Activated T-helper 1 cell treated with anti-CD3 and anti-CD28 coated beads, Interleukin-12 subunit alpha, Interleukin-12 subunit beta, Interleukin-2, Interleukin-4 antibody, amounts not matched to agents 30 ng/mL and 10 ng/mL and 1 ng/mL, durations not matched to agents 14 hours and 24 hours and 36 hours (primary cell): ENCODE measurements at regions not wholly inside any gene's neighbourhood (a gene's known extent, or its start where the extent isn't known, plus 50 kb on each side); places are given as distances from the start of the nearest gene placed in this dataset.

Experiments used
- DNase-seq: peaks from one replicate; pipeline ENCODE4 v3.0.0; 2021; ENCODE audit warnings: low spot score
- H3K27ac Mint-ChIP-seq: one replicate; pipeline ENCODE4 v1.8.0; 2021; ENCODE audit warnings: mild to moderate bottlenecking, mixed read lengths
- H3K27me3 Mint-ChIP-seq: one replicate; pipeline ENCODE4 v1.8.0; 2022; ENCODE audit warnings: mild to moderate bottlenecking, moderate library complexity, mixed read lengths; ENCODE audit not compliant: insufficient read depth
- H3K36me3 Mint-ChIP-seq: one replicate; pipeline ENCODE4 v1.8.0; 2021; ENCODE audit warnings: low read depth, mixed read lengths
- H3K4me1 Mint-ChIP-seq: one replicate; pipeline ENCODE4 v1.8.0; 2021; ENCODE audit warnings: low read depth, mixed read lengths
- H3K4me3 Mint-ChIP-seq: one replicate; pipeline ENCODE4 v1.8.0; 2021; ENCODE audit warnings: mild to moderate bottlenecking, moderate library complexity, mixed read lengths
- H3K9me3 Mint-ChIP-seq: one replicate; pipeline ENCODE4 v1.8.0; 2021; ENCODE audit warnings: mixed read lengths
- intact Hi-C: fragments of 100-400 bp; cut with micrococcal nuclease; formaldehyde crosslinking; loops from one replicate; pipeline ENCODE4 v1.15.1; 2024

DNA sequence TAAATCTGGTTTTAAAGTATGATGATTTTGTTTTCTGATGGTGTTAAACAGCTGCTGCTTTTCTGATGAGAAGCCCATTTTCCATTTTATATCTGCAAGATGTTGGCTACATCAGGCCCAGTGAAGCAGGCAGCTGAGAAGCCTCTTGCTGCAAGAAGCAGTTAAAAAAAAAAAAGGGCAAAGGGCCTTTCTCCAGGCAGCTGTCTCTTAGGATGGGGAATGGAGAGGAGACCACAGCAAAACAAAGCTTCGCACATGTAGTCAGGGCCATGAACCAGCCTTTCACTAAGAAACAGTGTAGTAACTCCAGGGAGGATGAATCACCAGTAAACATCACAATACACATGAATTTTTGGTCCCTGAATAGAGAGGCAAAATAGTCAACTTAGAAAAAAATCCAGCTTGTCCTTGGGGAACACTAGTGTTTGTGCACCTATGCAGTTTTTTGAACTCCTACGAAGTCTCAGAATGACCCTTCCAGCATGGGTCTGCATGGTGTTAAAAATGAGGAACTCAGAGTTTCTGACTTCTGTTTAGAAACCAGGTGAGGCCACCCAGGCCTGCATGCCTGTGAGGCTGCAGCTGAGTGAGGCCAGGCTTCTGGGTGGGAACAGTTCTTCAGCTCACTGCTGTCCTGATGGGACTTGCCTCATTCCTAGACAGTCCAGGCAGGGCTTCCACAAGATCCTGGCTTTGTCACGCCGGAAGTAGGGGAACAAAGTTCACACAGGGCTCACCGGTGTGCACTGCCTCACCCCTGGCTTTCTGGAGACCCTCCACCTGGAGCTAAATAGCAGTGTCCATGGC is 518.7 kb downstream of the MCTP2 start:
- no peaks in the 10 kb centered on the region for H3K27me3 Mint-ChIP-seq
- DNase-seq: no peak
- no peak overlapping the region for H3K4me3 Mint-ChIP-seq
- H3K36me3 Mint-ChIP-seq: no peaks in the 10 kb centered on the region
- H3K27ac Mint-ChIP-seq: no peak overlapping the region
- intact Hi-C loops: no loop called here
- H3K4me1 Mint-ChIP-seq: no peaks in the 10 kb centered on the region
- no peaks in the 10 kb centered on the region for H3K9me3 Mint-ChIP-seq

DNA sequence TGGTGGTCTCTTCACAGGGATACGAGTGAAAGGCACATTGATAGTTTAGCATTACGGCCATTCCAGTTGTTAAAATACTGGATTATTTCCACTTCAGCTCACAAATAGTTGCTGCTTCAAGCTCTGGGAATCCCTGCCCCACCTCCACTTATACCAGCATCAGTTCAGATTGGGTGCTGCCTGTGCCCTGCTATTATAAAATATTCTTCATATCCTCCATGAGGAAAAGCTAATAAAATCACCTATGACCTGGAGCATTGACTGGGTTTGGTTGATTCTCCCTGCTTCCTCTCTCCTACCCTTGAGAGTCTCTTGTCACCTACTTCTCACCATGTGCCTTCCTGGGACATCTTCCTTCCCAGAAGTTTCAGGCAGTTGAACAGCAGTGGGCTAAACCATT is 529.0 kb downstream of the MCTP2 start:
- peaks cover 3% of the 10 kb centered on the region for H3K27me3 Mint-ChIP-seq
- H3K36me3 Mint-ChIP-seq: no peaks in the 10 kb centered on the region
- no peak overlapping the region for H3K4me3 Mint-ChIP-seq
- DNase-seq: no peak
- intact Hi-C loops: no loop called here
- H3K4me1 Mint-ChIP-seq: no peaks in the 10 kb centered on the region
- H3K9me3 Mint-ChIP-seq: no peaks in the 10 kb centered on the region
- H3K27ac Mint-ChIP-seq: no peak overlapping the region

DNA sequence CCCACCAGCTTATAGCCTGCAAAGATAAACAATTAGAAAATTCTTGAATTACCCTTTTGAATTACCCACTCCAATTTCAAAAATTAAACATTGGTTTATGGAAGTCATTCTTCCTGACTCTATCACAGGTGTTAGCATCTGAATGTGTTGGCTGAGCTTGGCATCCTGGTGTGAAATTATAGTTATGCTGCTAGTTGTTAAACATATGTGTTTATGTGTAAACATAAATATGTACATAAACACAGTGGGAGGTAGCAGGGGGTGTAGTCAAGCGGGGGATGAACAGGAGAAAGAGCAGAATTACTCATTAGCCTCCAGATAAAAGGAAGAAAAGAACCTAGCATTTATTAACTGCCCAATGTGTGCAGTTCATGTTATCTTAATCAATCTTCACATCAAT is 530.2 kb downstream of the MCTP2 start:
- no peak overlapping the region for H3K27ac Mint-ChIP-seq
- intact Hi-C loops: no loop called here
- no peaks in the 10 kb centered on the region for H3K36me3 Mint-ChIP-seq
- peaks cover 3% of the 10 kb centered on the region for H3K27me3 Mint-ChIP-seq
- no peaks in the 10 kb centered on the region for H3K9me3 Mint-ChIP-seq
- no peak overlapping the region for H3K4me3 Mint-ChIP-seq
- H3K4me1 Mint-ChIP-seq: no peaks in the 10 kb centered on the region
- no peak for DNase-seq

DNA sequence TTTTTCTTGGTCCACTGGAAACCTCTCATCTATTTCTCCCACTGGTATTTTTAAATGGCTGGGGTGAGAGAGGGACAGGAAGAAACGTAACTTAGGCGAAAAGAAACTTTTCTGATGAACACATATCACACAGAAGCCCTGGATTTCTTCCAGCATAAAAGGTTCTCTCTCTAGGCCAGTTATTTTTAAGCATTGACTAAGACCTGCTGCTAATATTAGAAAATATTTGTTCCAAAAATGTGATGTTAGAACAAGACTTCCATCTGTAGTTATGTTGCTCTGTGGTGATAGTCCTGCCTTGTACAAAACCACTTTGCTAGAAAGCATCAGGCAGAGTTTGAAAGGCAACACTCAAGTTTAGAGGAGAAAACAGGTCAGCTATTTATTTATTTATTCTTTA is 537.7 kb downstream of the MCTP2 start:
- intact Hi-C loops: no loop called here
- DNase-seq: no peak
- H3K4me3 Mint-ChIP-seq: no peak overlapping the region
- no peaks in the 10 kb centered on the region for H3K36me3 Mint-ChIP-seq
- no peak overlapping the region for H3K27ac Mint-ChIP-seq
- H3K4me1 Mint-ChIP-seq: no peaks in the 10 kb centered on the region
- peaks cover 1% of the 10 kb centered on the region for H3K27me3 Mint-ChIP-seq
- H3K9me3 Mint-ChIP-seq: no peaks in the 10 kb centered on the region

DNA sequence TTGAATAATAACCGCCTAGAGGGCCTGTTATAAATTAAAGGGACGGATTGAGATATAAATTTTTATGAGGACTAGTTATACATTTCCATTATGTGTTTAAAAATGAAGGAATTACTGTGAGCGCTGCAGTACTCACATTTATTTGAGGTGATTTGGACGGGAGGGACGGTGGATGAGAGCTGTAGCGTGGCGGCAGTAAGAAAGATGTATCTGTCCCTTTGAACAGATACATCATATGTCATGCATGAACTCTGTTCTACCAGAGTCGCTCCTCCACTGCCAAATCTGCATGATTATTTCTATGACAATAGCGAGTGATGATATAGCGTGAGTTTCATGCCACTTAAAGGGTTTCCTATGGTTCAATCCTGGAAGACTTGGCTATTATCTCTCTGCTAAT is 538.8 kb downstream of the MCTP2 start:
- intact Hi-C loops: no loop called here
- H3K27me3 Mint-ChIP-seq: peaks cover 1% of the 10 kb centered on the region
- DNase-seq: no peak
- no peak overlapping the region for H3K27ac Mint-ChIP-seq
- no peak overlapping the region for H3K4me3 Mint-ChIP-seq
- H3K4me1 Mint-ChIP-seq: no peaks in the 10 kb centered on the region
- H3K9me3 Mint-ChIP-seq: no peaks in the 10 kb centered on the region
- no peaks in the 10 kb centered on the region for H3K36me3 Mint-ChIP-seq

DNA sequence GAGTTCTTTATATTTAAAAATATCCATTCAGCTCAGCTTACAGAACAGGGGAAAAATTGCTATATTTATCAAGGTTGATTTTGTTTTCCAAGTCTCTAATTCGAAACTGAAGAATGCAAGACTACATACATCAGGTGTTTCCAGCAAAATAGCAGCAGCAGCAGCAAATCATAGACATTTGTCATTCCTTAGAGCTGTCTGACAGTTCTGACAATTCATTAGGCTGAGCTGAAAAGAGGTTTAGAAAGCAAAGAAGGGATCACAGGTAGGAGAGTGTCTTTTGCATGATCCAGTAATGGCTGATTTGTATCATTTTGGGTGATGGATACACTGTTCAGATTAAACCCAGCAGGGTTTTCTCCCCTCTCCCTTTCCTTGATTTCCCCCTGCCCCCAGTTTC is 545.7 kb downstream of the MCTP2 start:
- Mint-ChIP-seq H3K4me1 (no peaks in the 10 kb centered on the region), H3K36me3 (no peaks in the 10 kb centered on the region), H3K4me3 (no peak overlapping the region), H3K9me3 (no peaks in the 10 kb centered on the region), H3K27me3 (peaks cover 1% of the 10 kb centered on the region), H3K27ac (no peak overlapping the region)
- DNase-seq: no peak
- intact Hi-C loops: no loop called here

DNA sequence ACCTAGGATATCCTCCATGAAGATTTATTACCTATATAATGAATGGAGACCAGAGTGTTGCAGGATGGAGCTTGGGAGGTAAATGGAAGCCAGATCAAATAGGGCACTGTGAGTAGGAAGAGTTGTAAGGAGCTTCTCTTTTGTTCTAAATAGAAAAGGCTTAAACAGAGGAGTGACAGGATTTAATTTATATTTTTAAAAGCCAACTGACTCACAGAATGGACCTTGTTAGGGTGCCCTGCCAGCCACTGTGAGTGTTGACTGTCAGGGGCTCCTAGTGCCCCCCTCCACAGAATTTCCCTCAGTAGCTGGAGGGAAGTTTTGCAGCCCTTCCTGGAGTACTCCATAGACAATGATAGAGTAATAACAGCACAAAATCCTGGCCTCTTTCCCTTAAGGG is 547.5 kb downstream of the MCTP2 start:
- no peak for DNase-seq
- no peaks in the 10 kb centered on the region for H3K9me3 Mint-ChIP-seq
- H3K27me3 Mint-ChIP-seq: no peaks in the 10 kb centered on the region
- intact Hi-C loops: no loop called here
- no peaks in the 10 kb centered on the region for H3K36me3 Mint-ChIP-seq
- H3K4me1 Mint-ChIP-seq: no peaks in the 10 kb centered on the region
- no peak overlapping the region for H3K27ac Mint-ChIP-seq
- no peak overlapping the region for H3K4me3 Mint-ChIP-seq

DNA sequence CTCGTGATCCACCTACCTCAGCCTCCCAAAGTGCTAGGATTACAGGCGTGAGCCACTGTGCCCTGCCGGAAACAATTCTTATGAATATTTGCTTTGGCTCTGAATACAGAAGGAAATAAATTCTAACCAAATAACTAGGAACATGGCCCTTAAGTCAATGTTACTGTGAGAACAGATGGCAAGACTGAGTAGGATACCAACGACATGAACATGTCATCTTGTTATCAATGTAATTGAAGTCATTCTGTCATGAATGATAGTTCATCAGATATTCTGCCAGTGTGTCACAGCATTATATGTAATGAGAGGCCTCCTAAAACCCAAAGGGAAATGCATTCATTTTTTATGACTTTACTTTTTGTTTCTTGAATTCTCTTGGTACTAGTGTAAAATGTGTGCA is 548.8 kb downstream of the MCTP2 start:
- intact Hi-C loops: no loop called here
- H3K36me3 Mint-ChIP-seq: no peaks in the 10 kb centered on the region
- DNase-seq: no peak
- H3K27ac Mint-ChIP-seq: no peak overlapping the region
- no peaks in the 10 kb centered on the region for H3K9me3 Mint-ChIP-seq
- H3K4me1 Mint-ChIP-seq: no peaks in the 10 kb centered on the region
- no peak overlapping the region for H3K4me3 Mint-ChIP-seq
- no peaks in the 10 kb centered on the region for H3K27me3 Mint-ChIP-seq

DNA sequence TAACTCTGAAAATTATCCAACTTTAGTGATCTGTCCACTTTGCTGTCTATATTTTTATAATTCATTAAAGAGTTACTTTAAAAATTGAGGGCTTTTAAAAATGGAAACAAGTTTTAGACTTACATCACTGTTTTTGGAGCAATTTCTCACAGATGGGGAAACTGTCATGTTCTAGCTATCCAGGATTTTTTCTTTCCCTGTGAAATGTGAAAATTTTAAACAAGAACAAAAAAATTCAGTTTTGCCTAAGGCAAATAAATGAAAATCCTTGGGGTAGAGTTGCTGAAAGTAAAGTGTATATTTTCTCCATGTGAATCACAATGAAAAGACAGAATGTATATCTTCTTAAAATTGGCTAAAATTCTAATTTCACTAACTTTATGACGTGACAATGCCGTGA is 553.7 kb downstream of the MCTP2 start:
- no peaks in the 10 kb centered on the region for H3K4me1 Mint-ChIP-seq
- no peaks in the 10 kb centered on the region for H3K36me3 Mint-ChIP-seq
- no peak overlapping the region for H3K4me3 Mint-ChIP-seq

DNA sequence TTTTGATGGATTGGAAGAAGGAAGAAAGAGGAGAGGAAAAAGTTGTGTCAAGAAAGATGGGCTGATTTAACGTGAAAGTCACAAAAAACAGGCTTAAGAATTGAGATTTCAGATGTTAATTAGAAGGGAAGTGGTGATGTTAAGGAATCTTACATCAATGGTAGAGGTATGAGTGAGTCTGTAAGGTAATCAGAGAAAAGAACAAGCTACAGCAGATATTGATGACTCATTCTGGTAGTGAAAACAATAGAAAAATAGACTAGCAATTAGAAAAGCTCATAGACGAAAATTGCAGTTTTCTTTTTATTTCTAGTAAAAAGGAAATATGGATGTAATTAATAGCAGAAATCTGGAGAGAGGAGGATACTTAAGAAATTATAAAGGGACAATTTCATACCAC is 559.6 kb downstream of the MCTP2 start:
- Mint-ChIP-seq H3K36me3 (no peaks in the 10 kb centered on the region), H3K9me3 (no peaks in the 10 kb centered on the region), H3K4me3 (no peak overlapping the region), H3K27ac (no peak overlapping the region), H3K27me3 (no peaks in the 10 kb centered on the region), H3K4me1 (no peaks in the 10 kb centered on the region)
- intact Hi-C loops: no loop called here
- DNase-seq: no peak

More for the DNA sequence above, 553.7 kb downstream of the MCTP2 start:
- H3K27ac Mint-ChIP-seq: no peak overlapping the region
- intact Hi-C loops: no loop called here
- no peak for DNase-seq
- H3K9me3 Mint-ChIP-seq: no peaks in the 10 kb centered on the region
- no peaks in the 10 kb centered on the region for H3K27me3 Mint-ChIP-seq

DNA sequence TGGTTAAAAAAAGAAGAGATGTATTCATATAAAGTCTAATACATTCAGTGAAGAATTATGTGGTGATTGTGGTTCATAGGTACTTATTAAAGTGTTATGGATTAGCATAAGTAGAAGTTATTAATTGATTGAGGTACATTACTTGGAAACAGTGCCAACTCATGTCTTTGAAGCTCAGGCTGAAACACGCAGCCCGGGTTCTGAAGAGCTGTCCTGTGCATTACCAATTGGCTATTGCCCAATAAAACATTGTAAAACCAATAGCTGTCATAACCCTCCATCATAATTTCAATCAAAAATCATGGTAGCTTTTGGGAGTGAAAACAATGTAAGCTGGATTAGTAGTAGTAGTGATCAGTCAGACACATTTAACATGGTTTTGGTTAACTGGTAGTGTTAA is 560.1 kb downstream of the MCTP2 start:
- H3K27ac Mint-ChIP-seq: no peak overlapping the region
- no peaks in the 10 kb centered on the region for H3K9me3 Mint-ChIP-seq
- no peak overlapping the region for H3K4me3 Mint-ChIP-seq
- H3K27me3 Mint-ChIP-seq: no peaks in the 10 kb centered on the region
- H3K36me3 Mint-ChIP-seq: no peaks in the 10 kb centered on the region
- DNase-seq: no peak
- H3K4me1 Mint-ChIP-seq: no peaks in the 10 kb centered on the region
- intact Hi-C loops: no loop called here

DNA sequence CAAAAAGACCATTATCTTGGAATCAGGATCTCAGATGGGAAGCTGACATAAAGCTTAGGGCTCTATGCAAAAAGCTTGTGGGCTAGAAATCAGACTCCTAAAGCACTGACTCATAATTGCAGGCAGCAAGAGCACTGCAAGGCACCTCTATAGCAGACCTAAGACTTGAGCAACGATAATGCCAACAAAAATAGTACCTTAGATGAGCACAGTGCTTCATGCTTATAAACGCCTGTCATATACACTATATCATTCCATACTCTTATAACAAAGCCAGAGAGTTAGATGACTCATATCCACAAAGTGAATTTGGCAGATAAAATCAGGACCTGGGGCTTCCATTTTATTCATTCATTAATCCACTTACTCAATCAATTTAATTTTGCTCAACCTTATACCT is 560.8 kb downstream of the MCTP2 start:
- Mint-ChIP-seq H3K36me3 (no peaks in the 10 kb centered on the region), H3K27me3 (no peaks in the 10 kb centered on the region), H3K27ac (no peak overlapping the region), H3K4me1 (no peaks in the 10 kb centered on the region), H3K9me3 (no peaks in the 10 kb centered on the region), H3K4me3 (no peak overlapping the region)
- intact Hi-C loops: no loop called here
- DNase-seq: no peak

DNA sequence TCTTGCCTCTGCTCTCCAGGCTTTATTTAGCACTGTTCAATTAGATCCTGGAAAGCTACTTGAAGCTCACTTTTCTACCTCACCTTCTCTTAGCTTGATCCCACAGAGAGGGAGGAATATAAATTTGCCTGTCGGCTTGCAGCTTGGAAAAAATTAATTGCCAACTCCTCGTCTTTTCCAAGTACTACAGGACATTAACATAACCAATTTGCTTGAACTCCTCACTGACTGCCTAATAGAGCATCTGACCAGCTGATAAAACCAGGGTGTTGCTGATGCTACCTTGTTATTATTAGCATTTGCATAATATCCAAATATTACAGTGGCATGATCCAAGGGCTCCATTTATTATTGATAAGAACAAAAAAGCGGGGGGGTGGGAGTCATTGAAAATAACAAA is 561.8 kb downstream of the MCTP2 start:
- no peaks in the 10 kb centered on the region for H3K9me3 Mint-ChIP-seq
- DNase-seq: no peak

DNA sequence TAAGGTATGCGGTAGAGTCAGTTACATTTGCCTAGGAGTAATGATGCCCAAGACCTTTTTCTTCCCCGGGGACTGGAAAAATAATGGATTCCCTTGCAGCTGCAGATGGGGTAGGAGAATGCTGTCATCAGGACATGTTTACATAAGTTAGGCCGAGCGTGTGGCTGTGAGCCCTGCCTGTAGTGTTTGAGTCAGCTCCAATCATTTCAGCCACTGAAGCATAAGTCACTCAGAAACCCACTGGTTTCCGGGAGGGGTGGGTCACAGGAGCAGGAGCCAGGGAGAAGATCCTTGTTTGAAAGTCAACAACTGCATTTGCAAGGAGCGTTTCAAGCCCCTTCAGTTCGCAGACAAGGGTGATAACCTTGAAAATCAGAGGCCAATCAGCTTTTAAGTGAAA is 562.3 kb downstream of the MCTP2 start:
- Mint-ChIP-seq H3K27ac (no peak overlapping the region), H3K9me3 (peaks cover under 1% of the 10 kb centered on the region), H3K4me3 (no peak overlapping the region), H3K27me3 (no peaks in the 10 kb centered on the region), H3K36me3 (no peaks in the 10 kb centered on the region), H3K4me1 (no peaks in the 10 kb centered on the region)
- no peak for DNase-seq
- intact Hi-C loops: no loop called here

More for the DNA sequence above, 561.8 kb downstream of the MCTP2 start:
- Mint-ChIP-seq H3K36me3 (no peaks in the 10 kb centered on the region), H3K4me1 (no peaks in the 10 kb centered on the region), H3K4me3 (no peak overlapping the region), H3K27ac (no peak overlapping the region), H3K27me3 (no peaks in the 10 kb centered on the region)
- intact Hi-C loops: no loop called here
